GM12875 (cell line): ENCODE measurements at regions not wholly inside any gene's neighbourhood (a gene's known extent, or its start where the extent isn't known, plus 50 kb on each side); places are given as distances from the start of the nearest gene placed in this dataset.

Source experiments
- H3K4me3 ChIP-seq: one replicate; pipeline ENCODE4 v1.5.1; 2011; ENCODE audit warnings: low read depth, low read length, control low read depth
- TF ChIP-seq, protein P1 (sequence below): IDR thresholded peaks from 2 replicates; pipeline ENCODE4 v1.5.1; 2011; ENCODE audit warnings: low read depth, mild to moderate bottlenecking, control low read depth, inconsistent platforms, low read length, moderate library complexity, borderline replicate concordance; ENCODE audit not compliant: insufficient read depth

DNA sequence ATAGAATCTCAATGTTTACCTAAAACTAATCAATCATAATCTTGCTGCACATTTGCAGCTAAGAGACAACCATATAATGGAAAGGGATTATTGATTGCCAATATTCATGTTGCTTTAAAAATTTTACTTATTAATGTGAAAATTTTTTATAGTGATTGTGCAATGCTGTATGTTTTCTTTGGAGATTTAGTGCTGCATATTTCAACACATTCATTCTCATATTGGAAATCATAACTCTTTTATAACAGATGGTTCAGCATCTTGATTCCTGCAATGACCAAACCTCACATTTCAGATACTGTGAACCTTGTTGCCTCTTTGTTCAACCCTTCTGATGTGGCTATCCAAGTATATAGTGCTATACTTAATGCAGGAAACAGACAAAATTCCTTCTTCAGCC, 502.6 kb downstream of the C4orf33 start:
- TF ChIP-seq, protein P1, sequence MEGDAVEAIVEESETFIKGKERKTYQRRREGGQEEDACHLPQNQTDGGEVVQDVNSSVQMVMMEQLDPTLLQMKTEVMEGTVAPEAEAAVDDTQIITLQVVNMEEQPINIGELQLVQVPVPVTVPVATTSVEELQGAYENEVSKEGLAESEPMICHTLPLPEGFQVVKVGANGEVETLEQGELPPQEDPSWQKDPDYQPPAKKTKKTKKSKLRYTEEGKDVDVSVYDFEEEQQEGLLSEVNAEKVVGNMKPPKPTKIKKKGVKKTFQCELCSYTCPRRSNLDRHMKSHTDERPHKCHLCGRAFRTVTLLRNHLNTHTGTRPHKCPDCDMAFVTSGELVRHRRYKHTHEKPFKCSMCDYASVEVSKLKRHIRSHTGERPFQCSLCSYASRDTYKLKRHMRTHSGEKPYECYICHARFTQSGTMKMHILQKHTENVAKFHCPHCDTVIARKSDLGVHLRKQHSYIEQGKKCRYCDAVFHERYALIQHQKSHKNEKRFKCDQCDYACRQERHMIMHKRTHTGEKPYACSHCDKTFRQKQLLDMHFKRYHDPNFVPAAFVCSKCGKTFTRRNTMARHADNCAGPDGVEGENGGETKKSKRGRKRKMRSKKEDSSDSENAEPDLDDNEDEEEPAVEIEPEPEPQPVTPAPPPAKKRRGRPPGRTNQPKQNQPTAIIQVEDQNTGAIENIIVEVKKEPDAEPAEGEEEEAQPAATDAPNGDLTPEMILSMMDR: no peak
- no peak overlapping the region for H3K4me3 ChIP-seq

DNA sequence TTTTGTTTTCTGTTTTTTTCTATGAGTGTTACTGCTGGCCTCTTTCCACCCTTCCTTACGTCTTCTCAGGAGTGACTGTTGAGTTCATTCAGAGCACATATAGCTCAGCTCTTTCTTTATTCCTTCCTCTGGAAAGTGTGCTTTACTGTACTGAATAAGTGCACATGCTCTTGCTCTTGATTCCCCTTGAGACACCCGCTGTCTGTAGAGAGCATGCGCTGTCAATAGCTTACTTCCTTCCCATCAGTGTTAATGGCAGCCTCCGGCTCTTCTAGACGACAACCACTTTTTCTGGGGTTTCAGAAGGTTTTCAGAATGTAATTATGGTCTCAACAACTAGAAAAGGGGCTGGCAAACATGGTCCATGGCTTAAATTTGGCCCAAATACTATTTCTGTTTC, 504.9 kb downstream of the C4orf33 start:
- TF ChIP-seq, protein P1: no peak
- no peak overlapping the region for H3K4me3 ChIP-seq

DNA sequence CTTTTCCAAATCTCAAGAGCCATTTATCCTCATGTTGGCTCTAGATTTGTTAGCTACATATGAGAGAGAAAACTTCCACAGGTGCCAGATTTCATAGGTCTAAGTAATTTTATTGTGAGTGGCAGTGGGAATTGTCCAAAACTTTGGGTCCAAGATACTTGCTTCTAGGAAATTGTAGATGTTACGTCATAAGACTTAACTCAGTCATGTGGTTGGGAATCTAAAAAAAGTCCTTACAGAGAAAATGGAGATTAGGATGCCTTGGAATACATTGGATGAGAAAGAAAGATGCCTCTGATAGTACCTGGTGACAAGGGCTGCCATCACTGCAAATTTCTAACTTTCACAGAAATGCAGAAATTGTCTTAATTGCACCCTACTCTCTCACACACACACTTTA, 506.5 kb downstream of the C4orf33 start:
- no peak overlapping the region for H3K4me3 ChIP-seq
- TF ChIP-seq, protein P1: no peak

DNA sequence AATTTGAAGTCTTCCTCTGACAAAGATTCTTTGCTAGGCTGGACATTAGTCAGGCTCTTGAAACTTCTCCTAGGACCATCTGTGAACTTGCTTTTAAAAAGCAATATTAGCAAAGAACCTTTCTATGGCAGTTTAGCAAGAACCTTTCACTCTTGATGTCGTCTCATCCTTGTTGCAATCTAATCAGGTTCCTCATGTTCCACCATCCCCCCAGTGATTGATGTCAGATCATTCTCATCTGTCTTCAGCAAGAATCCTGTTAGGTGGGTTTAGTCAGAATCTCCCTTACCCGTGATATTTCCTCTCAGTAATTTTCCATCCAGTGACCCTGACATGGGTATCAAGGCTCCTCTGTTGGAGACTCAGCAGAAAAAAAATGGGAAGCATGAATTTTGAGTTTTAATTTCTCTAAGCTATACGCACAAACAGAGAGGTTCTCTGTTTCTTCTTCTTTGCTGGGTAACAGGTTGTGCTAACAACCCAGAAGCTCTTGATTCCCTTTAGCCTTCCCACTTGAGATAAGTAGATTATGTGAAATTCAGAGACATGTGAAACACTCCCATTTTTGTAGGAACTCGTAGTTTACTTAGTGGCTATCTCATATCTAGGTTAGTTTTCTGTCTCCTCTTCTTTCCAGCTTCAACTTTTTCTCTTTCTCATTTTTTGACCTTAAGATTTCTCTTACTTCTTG, 507.4 kb downstream of the C4orf33 start:
- no peak overlapping the region for H3K4me3 ChIP-seq
- TF ChIP-seq, protein P1: no peak

DNA sequence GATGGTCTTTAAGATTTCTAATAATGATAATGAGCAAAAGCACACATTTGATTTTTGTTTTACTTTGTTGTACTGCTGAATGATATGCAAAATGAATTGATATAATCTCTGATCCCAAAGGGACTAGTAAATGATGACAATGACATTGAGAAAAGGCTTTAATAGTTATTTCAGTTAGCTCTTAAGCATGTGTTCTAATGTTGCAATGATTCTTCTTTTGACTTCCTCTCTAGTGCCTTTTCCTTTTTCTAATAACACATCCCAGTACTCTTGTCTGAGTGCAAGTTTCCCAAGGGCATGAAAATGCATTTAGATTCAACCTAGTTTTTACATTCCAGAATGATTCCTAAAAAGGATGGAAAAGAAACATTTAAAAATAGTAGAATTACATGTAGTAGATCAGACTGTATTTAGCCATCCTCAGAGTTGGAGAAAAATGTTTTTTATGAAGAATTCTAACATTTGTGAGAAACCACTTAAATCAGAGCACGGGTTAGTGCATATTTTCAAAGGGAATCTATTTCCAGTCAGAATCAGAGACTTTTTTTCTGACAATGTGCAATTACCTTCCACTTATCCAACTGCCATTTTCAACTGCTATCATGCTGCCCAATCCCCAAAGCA, 508.8 kb downstream of the C4orf33 start:
- TF ChIP-seq, protein P1: no peak
- no peak overlapping the region for H3K4me3 ChIP-seq

DNA sequence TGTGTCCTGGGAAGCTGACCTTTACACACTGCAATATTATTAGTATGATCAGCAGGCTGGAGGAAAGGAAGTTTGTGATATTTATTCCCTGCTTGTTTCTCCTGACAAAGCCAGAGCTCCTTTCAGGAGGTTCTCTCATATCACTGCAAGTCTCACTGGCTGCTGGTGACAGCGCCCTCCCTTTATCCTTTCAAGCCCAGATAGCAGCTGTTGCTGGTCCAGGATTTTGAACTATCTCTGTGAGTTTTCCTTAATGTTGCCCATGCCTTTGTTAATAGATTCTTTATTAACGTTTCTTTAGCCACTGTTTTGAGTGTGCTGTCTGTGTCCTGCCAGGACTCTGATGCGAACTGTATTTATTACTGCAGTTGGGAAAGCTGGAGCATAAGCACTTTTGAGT, 518.7 kb downstream of the C4orf33 start:
- no peak overlapping the region for H3K4me3 ChIP-seq
- TF ChIP-seq, protein P1: no peak

DNA sequence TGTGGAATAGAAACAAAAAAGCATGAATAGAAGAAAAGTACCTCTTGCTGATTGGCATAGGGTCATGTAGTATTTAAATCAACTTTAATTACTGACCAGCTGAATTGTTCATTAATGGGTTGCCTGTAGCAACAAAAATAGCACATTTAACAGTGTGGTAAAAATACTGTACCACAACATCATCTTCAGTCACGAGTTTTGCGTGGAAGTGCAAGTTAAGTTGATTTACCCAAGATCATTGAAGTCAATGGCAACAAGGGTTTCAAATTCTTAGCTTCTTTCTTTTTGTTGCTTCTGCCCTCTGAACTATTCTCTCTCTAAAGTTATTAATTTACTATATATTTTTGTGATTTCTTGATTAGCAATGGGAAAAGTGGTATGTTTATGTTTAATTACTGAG, 526.6 kb downstream of the C4orf33 start:
- TF ChIP-seq, protein P1: no peak

More for the DNA sequence above, 526.6 kb downstream of the C4orf33 start:
- no peak overlapping the region for H3K4me3 ChIP-seq
